ENCODE measurements at regions not wholly inside any gene's neighbourhood (a gene's known extent, or its start where the extent isn't known, plus 50 kb on each side); places are given as distances from the start of the nearest gene placed in this dataset.

GRCh38 chr5:40288800-40289485 is 390.8 kb upstream of the PTGER4 start:
- TF ChIP-seq POLR2A (IDR thresholded peaks at IDR 0.05), result no peak
- TF ChIP-seq, protein P1, sequence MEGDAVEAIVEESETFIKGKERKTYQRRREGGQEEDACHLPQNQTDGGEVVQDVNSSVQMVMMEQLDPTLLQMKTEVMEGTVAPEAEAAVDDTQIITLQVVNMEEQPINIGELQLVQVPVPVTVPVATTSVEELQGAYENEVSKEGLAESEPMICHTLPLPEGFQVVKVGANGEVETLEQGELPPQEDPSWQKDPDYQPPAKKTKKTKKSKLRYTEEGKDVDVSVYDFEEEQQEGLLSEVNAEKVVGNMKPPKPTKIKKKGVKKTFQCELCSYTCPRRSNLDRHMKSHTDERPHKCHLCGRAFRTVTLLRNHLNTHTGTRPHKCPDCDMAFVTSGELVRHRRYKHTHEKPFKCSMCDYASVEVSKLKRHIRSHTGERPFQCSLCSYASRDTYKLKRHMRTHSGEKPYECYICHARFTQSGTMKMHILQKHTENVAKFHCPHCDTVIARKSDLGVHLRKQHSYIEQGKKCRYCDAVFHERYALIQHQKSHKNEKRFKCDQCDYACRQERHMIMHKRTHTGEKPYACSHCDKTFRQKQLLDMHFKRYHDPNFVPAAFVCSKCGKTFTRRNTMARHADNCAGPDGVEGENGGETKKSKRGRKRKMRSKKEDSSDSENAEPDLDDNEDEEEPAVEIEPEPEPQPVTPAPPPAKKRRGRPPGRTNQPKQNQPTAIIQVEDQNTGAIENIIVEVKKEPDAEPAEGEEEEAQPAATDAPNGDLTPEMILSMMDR (IDR thresholded peaks at IDR 0.05), result no peak

All from uterus (tissue), 2 donors.